ENCODE measurements at regions not wholly inside any gene's neighbourhood (a gene's known extent, or its start where the extent isn't known, plus 50 kb on each side); places are given as distances from the start of the nearest gene placed in this dataset.

DNA sequence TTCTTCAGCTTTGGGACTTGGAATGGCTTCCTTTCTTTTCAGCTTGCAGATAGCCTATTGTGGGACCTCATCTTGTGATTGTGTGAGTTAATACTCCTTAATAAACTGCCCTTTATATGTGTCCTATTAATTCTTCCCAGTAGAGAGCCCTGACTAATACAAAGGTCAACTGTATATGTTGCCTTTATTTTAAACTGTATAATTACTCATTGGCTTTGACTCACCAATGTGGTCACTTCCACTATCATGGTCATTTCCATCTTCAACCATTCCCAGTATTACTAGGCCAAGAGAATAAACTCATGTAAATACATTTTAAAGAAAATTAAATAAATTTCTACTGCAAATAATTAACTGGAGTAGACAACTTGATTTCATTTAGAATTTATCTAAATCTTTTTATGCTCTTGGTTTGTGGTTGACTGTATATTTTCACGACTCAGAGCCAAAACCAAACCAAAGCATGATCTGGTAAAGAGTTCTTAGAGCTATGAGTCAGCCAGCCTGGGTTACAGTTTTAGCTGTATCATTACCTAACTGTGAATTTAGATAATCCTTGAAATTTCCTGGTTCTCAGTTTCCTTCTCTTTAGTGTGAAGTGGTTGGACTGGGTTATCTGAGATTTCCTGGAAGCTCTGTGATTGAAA is 188.4 kb downstream of the PPP1R3A start:
- H3K27ac ChIP-seq = no peak overlapping the region
- no peak for DNase-seq

DNA sequence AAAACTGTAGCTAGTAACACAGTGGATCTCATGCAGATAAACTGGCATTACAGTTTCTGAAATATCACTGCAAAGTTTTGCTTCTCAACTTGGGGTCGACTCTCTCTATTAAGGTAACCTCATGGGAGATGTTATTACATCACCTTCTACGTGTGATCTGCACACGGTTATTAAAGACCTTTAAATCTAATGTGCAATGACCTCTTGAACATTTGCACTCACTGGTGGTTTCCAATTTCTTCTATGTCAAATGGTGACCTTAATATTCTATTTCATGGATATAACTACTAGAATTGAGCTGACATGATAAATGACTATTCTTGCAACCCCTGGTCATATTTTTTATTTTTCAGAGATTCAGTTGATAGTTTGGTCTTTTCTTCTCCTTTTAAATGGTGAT is 191.3 kb downstream of the PPP1R3A start:
- H3K27ac ChIP-seq = no peak overlapping the region
- no peaks in the 10 kb centered on the region for H3K9me3 ChIP-seq
- no peaks in the 10 kb centered on the region for H3K4me1 ChIP-seq
- H3K36me3 ChIP-seq = no peaks in the 10 kb centered on the region
- H3K27me3 ChIP-seq = no peaks in the 10 kb centered on the region
- no peak overlapping the region for H3K4me3 ChIP-seq
- H3K9ac ChIP-seq (ENCODE audit: low read depth in 2 of 2, low read length in 2 of 2) = no peak overlapping the region
- DNase-seq = no peak
- TF ChIP-seq, protein P1, sequence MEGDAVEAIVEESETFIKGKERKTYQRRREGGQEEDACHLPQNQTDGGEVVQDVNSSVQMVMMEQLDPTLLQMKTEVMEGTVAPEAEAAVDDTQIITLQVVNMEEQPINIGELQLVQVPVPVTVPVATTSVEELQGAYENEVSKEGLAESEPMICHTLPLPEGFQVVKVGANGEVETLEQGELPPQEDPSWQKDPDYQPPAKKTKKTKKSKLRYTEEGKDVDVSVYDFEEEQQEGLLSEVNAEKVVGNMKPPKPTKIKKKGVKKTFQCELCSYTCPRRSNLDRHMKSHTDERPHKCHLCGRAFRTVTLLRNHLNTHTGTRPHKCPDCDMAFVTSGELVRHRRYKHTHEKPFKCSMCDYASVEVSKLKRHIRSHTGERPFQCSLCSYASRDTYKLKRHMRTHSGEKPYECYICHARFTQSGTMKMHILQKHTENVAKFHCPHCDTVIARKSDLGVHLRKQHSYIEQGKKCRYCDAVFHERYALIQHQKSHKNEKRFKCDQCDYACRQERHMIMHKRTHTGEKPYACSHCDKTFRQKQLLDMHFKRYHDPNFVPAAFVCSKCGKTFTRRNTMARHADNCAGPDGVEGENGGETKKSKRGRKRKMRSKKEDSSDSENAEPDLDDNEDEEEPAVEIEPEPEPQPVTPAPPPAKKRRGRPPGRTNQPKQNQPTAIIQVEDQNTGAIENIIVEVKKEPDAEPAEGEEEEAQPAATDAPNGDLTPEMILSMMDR (IDR thresholded peaks at IDR 0.05) = no peak
- intact Hi-C loops (cut with DNase I) = no loop called here

More for the DNA sequence above, 188.4 kb downstream of the PPP1R3A start:
- H3K4me3 ChIP-seq = no peak overlapping the region
- H3K4me1 ChIP-seq = no peaks in the 10 kb centered on the region
- TF ChIP-seq, protein P1 (IDR thresholded peaks at IDR 0.05) = no peak
- H3K9me3 ChIP-seq = no peaks in the 10 kb centered on the region
- intact Hi-C loops (cut with DNase I) = no loop called here
- H3K36me3 ChIP-seq = no peaks in the 10 kb centered on the region
- no peak overlapping the region for H3K9ac ChIP-seq (ENCODE audit: low read depth in 2 of 2, low read length in 2 of 2)
- H3K27me3 ChIP-seq = no peaks in the 10 kb centered on the region

DNA sequence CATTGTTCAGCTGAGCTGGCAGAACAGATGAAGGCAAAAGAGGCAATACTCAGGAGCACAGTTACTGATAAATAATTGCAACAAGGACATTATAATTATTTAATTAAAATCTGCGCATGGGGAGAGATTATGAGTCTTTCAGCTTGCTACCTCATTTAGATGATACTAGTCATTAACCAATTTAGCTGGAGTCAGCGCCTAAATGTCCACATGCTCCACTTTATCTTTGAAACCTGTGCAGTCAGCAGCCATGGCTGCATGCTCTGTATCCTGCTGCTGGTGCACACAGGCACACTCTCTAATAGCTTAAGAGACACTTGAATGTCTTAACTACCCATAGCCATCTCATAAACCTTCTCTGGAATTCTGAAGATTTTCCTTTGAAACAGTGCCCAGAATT is 196.8 kb downstream of the PPP1R3A start:
- intact Hi-C loops (cut with DNase I) = no loop called here
- H3K4me3 ChIP-seq = no peak overlapping the region
- no peak for DNase-seq
- TF ChIP-seq, protein P1 (IDR thresholded peaks at IDR 0.05) = no peak
- H3K9me3 ChIP-seq = no peaks in the 10 kb centered on the region
- no peaks in the 10 kb centered on the region for H3K27me3 ChIP-seq
- no peaks in the 10 kb centered on the region for H3K4me1 ChIP-seq
- no peak overlapping the region for H3K9ac ChIP-seq (ENCODE audit: low read depth in 2 of 2, low read length in 2 of 2)
- H3K27ac ChIP-seq = no peak overlapping the region
- no peaks in the 10 kb centered on the region for H3K36me3 ChIP-seq

DNA sequence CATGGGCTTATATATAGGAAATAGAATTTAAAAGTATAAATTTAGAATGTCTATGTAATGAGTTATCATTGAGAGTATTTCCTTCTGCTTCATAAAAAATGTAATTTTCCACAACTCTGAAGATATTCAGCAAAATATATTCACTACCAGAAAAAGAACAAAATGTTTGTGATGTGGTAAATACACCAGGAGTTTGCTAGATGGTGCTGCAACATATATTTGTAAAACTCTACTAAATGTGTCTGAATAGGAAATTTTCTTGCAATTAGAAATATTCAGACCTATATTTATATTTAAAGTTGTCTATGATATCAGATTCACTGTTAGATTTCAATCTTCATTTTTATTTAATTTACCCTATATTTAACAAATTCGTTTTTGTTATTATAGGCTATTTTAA is 201.1 kb downstream of the PPP1R3A start:
- H3K4me1 ChIP-seq = no peaks in the 10 kb centered on the region
- TF ChIP-seq, protein P1 (IDR thresholded peaks at IDR 0.05) = no peak

DNA sequence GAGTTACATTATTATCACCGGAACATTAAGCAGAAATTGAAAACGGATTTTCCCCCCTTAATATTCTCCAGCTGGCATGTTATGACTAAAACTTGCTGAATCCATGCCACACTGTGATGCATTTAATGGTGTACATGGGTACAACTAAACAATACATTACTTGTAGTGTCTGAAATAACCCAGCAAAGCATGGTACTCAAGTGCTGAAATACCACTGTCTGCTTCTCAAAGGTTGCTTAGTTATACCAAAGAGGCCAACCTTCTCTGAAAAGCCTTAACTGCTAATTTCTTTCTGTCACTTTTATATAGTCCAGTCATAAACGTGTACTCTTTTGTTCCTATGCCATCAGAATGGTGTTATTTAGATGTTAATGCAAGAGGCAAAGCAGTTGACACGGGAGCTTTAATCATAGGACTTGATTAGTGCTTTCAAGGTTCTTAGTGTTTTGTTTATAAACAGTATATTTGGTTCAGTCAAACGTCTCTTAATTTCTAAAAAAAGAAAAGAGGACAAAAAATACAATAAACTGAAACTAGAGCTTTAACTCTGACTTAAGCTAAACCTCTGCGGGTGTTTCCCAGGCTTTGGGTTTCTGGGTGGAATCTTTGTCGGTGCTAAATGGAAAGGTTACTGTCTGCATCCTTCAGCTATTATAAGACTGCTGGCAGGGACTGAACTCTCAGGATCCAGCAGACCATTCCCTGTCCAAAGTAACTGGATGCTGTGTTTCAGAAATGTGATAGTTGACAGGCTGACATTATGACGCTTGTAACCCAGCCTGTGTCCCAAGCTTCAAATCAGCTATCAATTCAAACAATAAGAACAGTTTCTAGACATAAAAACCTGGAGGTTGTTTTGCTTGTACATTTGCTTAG is 202.6 kb downstream of the PPP1R3A start:
- intact Hi-C loops (cut with DNase I) = no loop called here
- no peak overlapping the region for H3K9ac ChIP-seq (ENCODE audit: low read depth in 2 of 2, low read length in 2 of 2)
- H3K27me3 ChIP-seq = no peaks in the 10 kb centered on the region
- no peaks in the 10 kb centered on the region for H3K9me3 ChIP-seq
- no peak overlapping the region for H3K4me3 ChIP-seq
- DNase-seq = no peak
- no peaks in the 10 kb centered on the region for H3K4me1 ChIP-seq
- TF ChIP-seq, protein P1 (IDR thresholded peaks at IDR 0.05) = no peak
- H3K36me3 ChIP-seq = no peaks in the 10 kb centered on the region
- H3K27ac ChIP-seq = no peak overlapping the region

More for the DNA sequence above, 201.1 kb downstream of the PPP1R3A start:
- intact Hi-C loops (cut with DNase I) = no loop called here
- no peaks in the 10 kb centered on the region for H3K9me3 ChIP-seq
- H3K27me3 ChIP-seq = no peaks in the 10 kb centered on the region
- no peak for DNase-seq
- H3K9ac ChIP-seq (ENCODE audit: low read depth in 2 of 2, low read length in 2 of 2) = no peak overlapping the region
- no peak overlapping the region for H3K4me3 ChIP-seq
- H3K36me3 ChIP-seq = no peaks in the 10 kb centered on the region
- H3K27ac ChIP-seq = no peak overlapping the region
